GM23338 (cell line): ENCODE measurements at regions not wholly inside any gene's neighbourhood (a gene's known extent, or its start where the extent isn't known, plus 50 kb on each side); places are given as distances from the start of the nearest gene placed in this dataset.
A peak's percentile ranks its signal among the peaks of the same experiment; 100 is the strongest.

Experiments used
- ATAC-seq: fragments of 200-7000 bp; cut with Tn5 transposase; 3 replicates; pipeline ENCODE4 v1.9.1; 2020
- DNase-seq: peaks from one replicate; pipeline ENCODE4 v3.0.0-alpha.2; 2015; ENCODE audit warnings: low spot score
- H2AFZ ChIP-seq: fragments of 200-600 bp; sonication (generic); 2 replicates; pipeline ENCODE4 v1.8.0; 2016; ENCODE audit warnings: antibody characterized with exemption, mild to moderate bottlenecking, moderate library complexity
- H3F3A ChIP-seq: fragments of 200-600 bp; sonication (generic); replicated peaks from 2 replicates; pipeline ENCODE4 v1.8.0; 2017; ENCODE audit warnings: antibody characterized with exemption, mixed run types, low read depth
- H3K27ac ChIP-seq: fragments of 200-600 bp; sonication (generic); 2 replicates; pipeline ENCODE4 v1.6.1; 2016; ENCODE audit warnings: low read depth
- H3K27me3 ChIP-seq: fragments of 200-600 bp; sonication (generic); 2 replicates; pipeline ENCODE4 v1.8.0; 2016; ENCODE audit warnings: mild to moderate bottlenecking, mixed run types, moderate library complexity; ENCODE audit not compliant: insufficient read depth
- H3K36me3 ChIP-seq: fragments of 200-600 bp; sonication (generic); 2 replicates; pipeline ENCODE4 v1.8.0; 2016; ENCODE audit warnings: mild to moderate bottlenecking; ENCODE audit not compliant: insufficient read depth
- H3K4me1 ChIP-seq: fragments of 200-600 bp; sonication (generic); 2 replicates; pipeline ENCODE4 v1.8.0; 2016; ENCODE audit warnings: mild to moderate bottlenecking, moderate library complexity; ENCODE audit not compliant: insufficient read depth
- H3K4me2 ChIP-seq: fragments of 200-600 bp; sonication (generic); 2 replicates; pipeline ENCODE4 v1.7.1; 2017; ENCODE audit warnings: mixed run types
- H3K4me3 ChIP-seq: fragments of 200-600 bp; sonication (generic); 2 replicates; pipeline ENCODE4 v1.6.1; 2016; ENCODE audit warnings: mixed run types
- H3K79me2 ChIP-seq: fragments of 200-600 bp; sonication (generic); replicated peaks from 2 replicates; pipeline ENCODE4 v1.8.0; 2017; ENCODE audit warnings: mild to moderate bottlenecking; ENCODE audit not compliant: insufficient read depth
- H3K9me2 ChIP-seq: fragments of 200-600 bp; sonication (generic); 2 replicates; pipeline ENCODE4 v1.8.0; 2017; ENCODE audit not compliant: insufficient read depth
- H4K20me1 ChIP-seq: fragments of 200-600 bp; sonication (generic); replicated peaks from 2 replicates; pipeline ENCODE4 v1.8.0; 2017; ENCODE audit warnings: mild to moderate bottlenecking; ENCODE audit not compliant: insufficient read depth
- H3K27ac Mint-ChIP-seq: 2 replicates; pipeline ENCODE4 v1.8.0; 2020; ENCODE audit warnings: inconsistent platforms, mild to moderate bottlenecking, moderate library complexity, mixed read lengths
- H3K27me3 Mint-ChIP-seq: 3 replicates; pipeline ENCODE4 v1.8.0; 2022; ENCODE audit warnings: low read depth, mild to moderate bottlenecking, moderate library complexity, mixed read lengths, inconsistent platforms; ENCODE audit not compliant: insufficient read depth, poor library complexity
- H3K36me3 Mint-ChIP-seq: 3 replicates; pipeline ENCODE4 v1.8.0; 2021; ENCODE audit warnings: low read depth, mild to moderate bottlenecking, inconsistent platforms, moderate library complexity, mixed read lengths
- H3K4me1 Mint-ChIP-seq: 3 replicates; pipeline ENCODE4 v1.8.0; 2020; ENCODE audit warnings: mild to moderate bottlenecking, inconsistent platforms, mixed read lengths
- H3K4me3 Mint-ChIP-seq: 3 replicates; pipeline ENCODE4 v1.8.0; 2021; ENCODE audit warnings: moderate library complexity, mild to moderate bottlenecking, inconsistent platforms, mixed read lengths
- H3K9me3 Mint-ChIP-seq: 3 replicates; pipeline ENCODE4 v1.8.0; 2020; ENCODE audit warnings: moderate library complexity, mild to moderate bottlenecking, inconsistent platforms, mixed read lengths
- CTCF ChIP-seq, 2 experiments: fragments of 200-600 bp in 1 of 2; sonication (generic) in 1 of 2; conservative IDR thresholded peaks; 2 replicates each; pipeline versions ENCODE4 v1.5.1 to v1.6.1; 2016 to 2017; ENCODE audit warnings: antibody characterized with exemption in 2 of 2, low read depth in 2 of 2, mild to moderate bottlenecking in 2 of 2, moderate library complexity in 1 of 2
- EZH2 ChIP-seq: fragments of 200-600 bp; sonication (generic); IDR thresholded peaks from one replicate; pipeline ENCODE4 v1.8.0; 2017; ENCODE audit warnings: antibody characterized with exemption, mild to moderate bottlenecking, low read depth; ENCODE audit not compliant: unreplicated experiment
- EZH2phosphoT487 ChIP-seq: fragments of 200-600 bp; sonication (generic); IDR thresholded peaks from one replicate; pipeline ENCODE4 v1.8.1; 2018; ENCODE audit warnings: antibody characterized with exemption; ENCODE audit not compliant: unreplicated experiment
- JUNB ChIP-seq: IDR thresholded peaks from one replicate; pipeline ENCODE4 v1.6.1; 2016; ENCODE audit warnings: antibody characterized with exemption; ENCODE audit not compliant: unreplicated experiment
- NANOG ChIP-seq: IDR thresholded peaks from 2 replicates; pipeline ENCODE4 v1.6.1; 2016; ENCODE audit warnings: antibody characterized with exemption, borderline replicate concordance
- POLR2AphosphoS5 ChIP-seq: IDR thresholded peaks from 2 replicates; pipeline ENCODE4 v1.6.1; 2016; ENCODE audit warnings: antibody characterized with exemption, low read depth
- STAT1 ChIP-seq: IDR thresholded peaks from one replicate; pipeline ENCODE4 v1.6.1; 2016; ENCODE audit warnings: antibody characterized with exemption; ENCODE audit not compliant: unreplicated experiment
- ZNF114 ChIP-seq: fragments of 250-450 bp; sonication (Bioruptor Pico); IDR thresholded peaks from 2 replicates; pipeline ENCODE4 v1.5.0; 2020; ENCODE audit warnings: mild to moderate bottlenecking, moderate library complexity
- ZNF331 ChIP-seq: fragments of 250-450 bp; sonication (Bioruptor Pico); IDR thresholded peaks from 2 replicates; pipeline ENCODE4 v1.5.0; 2020; ENCODE audit warnings: low read depth, mild to moderate bottlenecking, moderate library complexity
- TF ChIP-seq, protein P1 (sequence below): IDR thresholded peaks from 2 replicates; pipeline ENCODE4 v1.6.1; 2016; ENCODE audit warnings: antibody characterized with exemption
- TF ChIP-seq, protein P2 (sequence below): fragments of 250-450 bp; sonication (Bioruptor Pico); IDR thresholded peaks from 2 replicates; pipeline ENCODE4 v1.5.0; 2020; ENCODE audit warnings: mild to moderate bottlenecking, moderate library complexity

DNA sequence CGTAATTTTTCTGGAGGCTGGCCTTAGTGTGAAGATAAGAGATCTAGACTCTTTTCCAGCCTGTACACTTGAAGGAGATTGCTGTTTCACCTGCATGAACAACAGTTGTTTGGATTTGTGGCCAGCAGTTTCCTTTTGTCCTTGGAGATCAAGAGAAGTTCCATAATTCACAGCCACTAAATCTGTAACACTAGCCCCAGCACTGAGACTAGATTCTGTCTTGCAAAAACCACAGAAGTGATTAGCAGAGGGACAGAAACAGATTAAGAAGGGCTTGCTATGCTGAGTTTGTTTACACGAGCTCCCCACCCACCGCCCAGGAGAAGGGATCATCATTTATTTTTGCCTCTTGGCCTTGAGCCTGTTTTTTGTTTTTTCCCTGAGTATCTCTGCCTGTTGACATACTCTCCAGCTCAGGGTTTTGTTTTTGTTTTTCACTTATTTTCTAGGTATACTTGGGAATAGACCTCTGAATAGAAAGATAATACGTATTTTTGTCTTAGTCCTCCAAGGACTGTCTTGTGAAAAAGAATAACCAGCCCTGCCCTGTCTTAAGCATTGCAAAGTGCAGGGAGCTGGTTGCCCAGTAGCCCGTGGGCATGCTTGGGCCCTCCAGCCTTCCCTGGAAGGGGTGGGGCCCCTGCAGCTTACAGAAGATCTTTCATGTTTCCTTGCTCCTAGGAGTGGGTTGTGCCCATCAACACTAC is 93.1 kb upstream of the SOX4 start (continued):
- TF ChIP-seq NANOG (no peak), JUNB (no peak), CTCF (conservative IDR thresholded peaks at IDR 0.05; ENCODE audit: low read depth in 2 of 2) (no peak)

GRCh38 chr6:21501021-21501354 is 92.6 kb upstream of the SOX4 start:
- no peaks in the 10 kb centered on the region for H3K79me2 ChIP-seq
- H3K27ac ChIP-seq: no peak overlapping the region
- H3F3A ChIP-seq: no peaks in the 10 kb centered on the region
- peak overlapping the region; percentile 28; the same call in 1 of the 2 replicates for H2AFZ ChIP-seq
- H3K27me3 Mint-ChIP-seq: peaks cover 3% of the 10 kb centered on the region
- no peaks in the 10 kb centered on the region for H3K36me3 ChIP-seq
- H3K9me2 ChIP-seq: no peaks in the 10 kb centered on the region
- H3K9me3 Mint-ChIP-seq: no peaks in the 10 kb centered on the region
- no peak for ATAC-seq
- no peaks in the 10 kb centered on the region for H4K20me1 ChIP-seq
- no peak for DNase-seq
- no peak overlapping the region for H3K4me3 ChIP-seq
- H3K4me1 Mint-ChIP-seq: no peaks in the 10 kb centered on the region
- no peaks in the 10 kb centered on the region for H3K36me3 Mint-ChIP-seq
- no peaks in the 10 kb centered on the region for H3K27me3 ChIP-seq
- no peak overlapping the region for H3K4me3 Mint-ChIP-seq
- no peak overlapping the region for H3K4me2 ChIP-seq
- H3K27ac Mint-ChIP-seq: no peak overlapping the region
- no peaks in the 10 kb centered on the region for H3K4me1 ChIP-seq
- TF ChIP-seq CTCF (conservative IDR thresholded peaks at IDR 0.05; ENCODE audit: low read depth in 2 of 2) (no peak), EZH2phosphoT487 (no peak), STAT1 (no peak), ZNF331 (CRISPR knock-in tag) (no peak), ZNF114 (no peak), POLR2AphosphoS5 (no peak), EZH2 (no peak)
- TF ChIP-seq, protein P1, sequence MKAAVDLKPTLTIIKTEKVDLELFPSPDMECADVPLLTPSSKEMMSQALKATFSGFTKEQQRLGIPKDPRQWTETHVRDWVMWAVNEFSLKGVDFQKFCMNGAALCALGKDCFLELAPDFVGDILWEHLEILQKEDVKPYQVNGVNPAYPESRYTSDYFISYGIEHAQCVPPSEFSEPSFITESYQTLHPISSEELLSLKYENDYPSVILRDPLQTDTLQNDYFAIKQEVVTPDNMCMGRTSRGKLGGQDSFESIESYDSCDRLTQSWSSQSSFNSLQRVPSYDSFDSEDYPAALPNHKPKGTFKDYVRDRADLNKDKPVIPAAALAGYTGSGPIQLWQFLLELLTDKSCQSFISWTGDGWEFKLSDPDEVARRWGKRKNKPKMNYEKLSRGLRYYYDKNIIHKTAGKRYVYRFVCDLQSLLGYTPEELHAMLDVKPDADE: no peak
- TF ChIP-seq, protein P2, sequence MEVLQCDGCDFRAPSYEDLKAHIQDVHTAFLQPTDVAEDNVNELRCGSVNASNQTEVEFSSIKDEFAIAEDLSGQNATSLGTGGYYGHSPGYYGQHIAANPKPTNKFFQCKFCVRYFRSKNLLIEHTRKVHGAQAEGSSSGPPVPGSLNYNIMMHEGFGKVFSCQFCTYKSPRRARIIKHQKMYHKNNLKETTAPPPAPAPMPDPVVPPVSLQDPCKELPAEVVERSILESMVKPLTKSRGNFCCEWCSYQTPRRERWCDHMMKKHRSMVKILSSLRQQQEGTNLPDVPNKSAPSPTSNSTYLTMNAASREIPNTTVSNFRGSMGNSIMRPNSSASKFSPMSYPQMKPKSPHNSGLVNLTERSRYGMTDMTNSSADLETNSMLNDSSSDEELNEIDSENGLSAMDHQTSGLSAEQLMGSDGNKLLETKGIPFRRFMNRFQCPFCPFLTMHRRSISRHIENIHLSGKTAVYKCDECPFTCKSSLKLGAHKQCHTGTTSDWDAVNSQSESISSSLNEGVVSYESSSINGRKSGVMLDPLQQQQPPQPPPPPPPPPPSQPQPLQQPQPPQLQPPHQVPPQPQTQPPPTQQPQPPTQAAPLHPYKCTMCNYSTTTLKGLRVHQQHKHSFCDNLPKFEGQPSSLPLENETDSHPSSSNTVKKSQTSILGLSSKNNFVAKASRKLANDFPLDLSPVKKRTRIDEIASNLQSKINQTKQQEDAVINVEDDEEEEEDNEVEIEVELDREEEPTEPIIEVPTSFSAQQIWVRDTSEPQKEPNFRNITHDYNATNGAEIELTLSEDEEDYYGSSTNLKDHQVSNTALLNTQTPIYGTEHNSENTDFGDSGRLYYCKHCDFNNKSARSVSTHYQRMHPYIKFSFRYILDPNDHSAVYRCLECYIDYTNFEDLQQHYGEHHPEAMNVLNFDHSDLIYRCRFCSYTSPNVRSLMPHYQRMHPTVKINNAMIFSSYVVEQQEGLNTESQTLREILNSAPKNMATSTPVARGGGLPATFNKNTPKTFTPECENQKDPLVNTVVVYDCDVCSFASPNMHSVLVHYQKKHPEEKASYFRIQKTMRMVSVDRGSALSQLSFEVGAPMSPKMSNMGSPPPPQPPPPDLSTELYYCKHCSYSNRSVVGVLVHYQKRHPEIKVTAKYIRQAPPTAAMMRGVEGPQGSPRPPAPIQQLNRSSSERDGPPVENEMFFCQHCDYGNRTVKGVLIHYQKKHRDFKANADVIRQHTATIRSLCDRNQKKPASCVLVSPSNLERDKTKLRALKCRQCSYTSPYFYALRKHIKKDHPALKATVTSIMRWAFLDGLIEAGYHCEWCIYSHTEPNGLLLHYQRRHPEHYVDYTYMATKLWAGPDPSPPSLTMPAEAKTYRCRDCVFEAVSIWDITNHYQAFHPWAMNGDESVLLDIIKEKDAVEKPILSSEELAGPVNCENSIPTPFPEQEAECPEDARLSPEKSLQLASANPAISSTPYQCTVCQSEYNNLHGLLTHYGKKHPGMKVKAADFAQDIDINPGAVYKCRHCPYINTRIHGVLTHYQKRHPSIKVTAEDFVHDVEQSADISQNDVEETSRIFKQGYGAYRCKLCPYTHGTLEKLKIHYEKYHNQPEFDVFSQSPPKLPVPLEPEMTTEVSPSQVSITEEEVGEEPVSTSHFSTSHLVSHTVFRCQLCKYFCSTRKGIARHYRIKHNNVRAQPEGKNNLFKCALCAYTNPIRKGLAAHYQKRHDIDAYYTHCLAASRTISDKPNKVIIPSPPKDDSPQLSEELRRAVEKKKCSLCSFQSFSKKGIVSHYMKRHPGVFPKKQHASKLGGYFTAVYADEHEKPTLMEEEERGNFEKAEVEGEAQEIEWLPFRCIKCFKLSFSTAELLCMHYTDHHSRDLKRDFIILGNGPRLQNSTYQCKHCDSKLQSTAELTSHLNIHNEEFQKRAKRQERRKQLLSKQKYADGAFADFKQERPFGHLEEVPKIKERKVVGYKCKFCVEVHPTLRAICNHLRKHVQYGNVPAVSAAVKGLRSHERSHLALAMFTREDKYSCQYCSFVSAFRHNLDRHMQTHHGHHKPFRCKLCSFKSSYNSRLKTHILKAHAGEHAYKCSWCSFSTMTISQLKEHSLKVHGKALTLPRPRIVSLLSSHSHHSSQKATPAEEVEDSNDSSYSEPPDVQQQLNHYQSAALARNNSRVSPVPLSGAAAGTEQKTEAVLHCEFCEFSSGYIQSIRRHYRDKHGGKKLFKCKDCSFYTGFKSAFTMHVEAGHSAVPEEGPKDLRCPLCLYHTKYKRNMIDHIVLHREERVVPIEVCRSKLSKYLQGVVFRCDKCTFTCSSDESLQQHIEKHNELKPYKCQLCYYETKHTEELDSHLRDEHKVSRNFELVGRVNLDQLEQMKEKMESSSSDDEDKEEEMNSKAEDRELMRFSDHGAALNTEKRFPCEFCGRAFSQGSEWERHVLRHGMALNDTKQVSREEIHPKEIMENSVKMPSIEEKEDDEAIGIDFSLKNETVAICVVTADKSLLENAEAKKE (CRISPR knock-in tag): no peak
